H7 (cell line): ENCODE measurements at regions not wholly inside any gene's neighbourhood (a gene's known extent, or its start where the extent isn't known, plus 50 kb on each side); places are given as distances from the start of the nearest gene placed in this dataset.
A peak's percentile ranks its signal among the peaks of the same experiment; 100 is the strongest.

ENCODE experiments used
- DNase-seq: peaks from one replicate; pipeline ENCODE4 v3.0.0; 2012
- H3K27me3 ChIP-seq: 2 replicates; pipeline ENCODE4 v1.6.0; 2011; ENCODE audit warnings: mild to moderate bottlenecking, low read length; ENCODE audit not compliant: control insufficient read depth, insufficient read depth
- H3K36me3 ChIP-seq: replicated peaks from 2 replicates; pipeline ENCODE4 v1.5.1; 2011; ENCODE audit warnings: low read length; ENCODE audit not compliant: control insufficient read depth, insufficient read depth
- H3K4me3 ChIP-seq: 2 replicates; pipeline ENCODE4 v1.5.1; 2011; ENCODE audit warnings: low read depth, mild to moderate bottlenecking, control low read depth, low read length, moderate library complexity; ENCODE audit not compliant: insufficient read depth

DNA sequence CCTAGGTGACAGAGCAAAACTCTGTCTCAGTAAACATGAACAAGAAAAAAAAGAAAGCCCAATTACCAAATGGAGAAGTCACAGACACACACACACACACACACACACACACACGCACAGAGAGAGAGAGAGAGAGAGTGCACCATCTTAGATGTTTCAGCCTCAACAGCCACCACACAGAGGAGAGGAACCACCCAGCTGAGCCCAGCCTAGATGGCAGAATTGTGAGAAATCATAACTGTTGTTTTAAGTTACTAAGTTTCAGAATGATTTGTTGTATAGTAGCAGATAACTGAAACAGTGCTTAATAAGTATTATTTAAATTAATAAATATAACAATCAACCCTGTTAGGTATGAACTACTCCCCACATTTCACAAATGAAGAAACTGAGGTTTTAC, 321.2 kb downstream of the ZNF621 start:
- no peaks in the 10 kb centered on the region for H3K27me3 ChIP-seq
- no peak for DNase-seq
- H3K36me3 ChIP-seq, result no peaks in the 10 kb centered on the region
- H3K4me3 ChIP-seq, result no peak overlapping the region

DNA sequence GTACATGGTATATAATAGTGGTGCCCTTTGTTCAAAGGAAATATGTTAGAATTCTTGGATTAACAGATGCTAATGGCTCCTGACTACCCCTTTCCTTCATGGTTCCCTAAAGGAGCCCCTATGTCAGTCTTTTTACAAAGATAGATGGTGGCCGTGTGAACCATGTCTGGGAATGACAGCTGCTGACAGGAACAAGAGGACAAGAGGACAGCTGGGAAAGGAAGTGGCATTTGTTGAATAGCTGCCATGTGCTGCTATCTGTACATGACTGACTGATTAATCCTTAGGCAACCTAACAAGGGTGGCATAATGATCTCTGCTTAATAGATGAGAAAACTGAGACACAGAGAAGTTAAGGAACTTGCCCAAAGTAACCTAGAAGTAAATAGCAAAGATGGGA, 321.7 kb downstream of the ZNF621 start:
- H3K4me3 ChIP-seq, result no peak overlapping the region
- DNase-seq, result no peak
- H3K27me3 ChIP-seq, result no peaks in the 10 kb centered on the region
- no peaks in the 10 kb centered on the region for H3K36me3 ChIP-seq

DNA sequence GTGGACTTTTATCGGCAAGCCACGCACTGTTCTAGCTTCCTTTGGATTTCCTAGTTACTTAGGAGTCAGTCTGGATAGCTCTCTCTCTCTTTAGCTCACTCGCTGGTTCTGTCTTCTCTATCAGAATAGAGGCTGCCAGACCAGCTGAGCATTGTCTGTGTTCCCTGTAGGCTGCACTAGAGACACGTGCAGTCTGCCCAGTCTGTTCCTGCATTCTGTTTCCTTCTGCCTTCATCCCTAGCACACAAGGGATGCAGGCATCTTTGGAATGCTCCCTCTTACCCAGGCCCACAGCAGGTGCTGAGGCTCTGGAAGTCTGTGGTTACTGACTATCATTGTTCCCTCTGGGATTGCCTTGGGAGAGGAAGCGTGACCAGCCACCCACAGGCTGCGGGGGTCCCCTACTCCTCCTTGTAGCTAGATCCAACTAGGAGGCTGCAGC, 322.8 kb downstream of the ZNF621 start:
- DNase-seq, result peak; percentile 32
- H3K27me3 ChIP-seq, result no peaks in the 10 kb centered on the region
- H3K4me3 ChIP-seq, result no peak overlapping the region
- H3K36me3 ChIP-seq, result no peaks in the 10 kb centered on the region

DNA sequence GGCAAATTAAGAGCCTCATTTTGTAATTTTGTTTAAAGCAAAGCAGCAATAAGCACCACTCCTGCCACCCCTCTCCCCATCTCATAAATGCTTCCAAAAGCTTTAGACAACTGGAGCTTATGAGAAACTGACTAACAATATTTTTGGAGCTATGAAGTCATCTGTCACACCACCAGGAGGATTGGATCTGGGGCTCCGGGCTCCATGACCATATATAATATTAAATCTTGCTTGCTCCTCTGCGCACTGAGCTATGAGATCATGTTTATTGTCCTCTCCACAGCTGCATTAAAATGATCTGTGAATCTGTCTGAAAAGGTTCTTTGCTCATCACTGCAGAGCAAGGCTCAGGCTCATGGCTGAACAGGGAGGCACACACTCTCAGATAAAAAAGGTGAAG, 323.7 kb downstream of the ZNF621 start:
- no peak overlapping the region for H3K4me3 ChIP-seq
- H3K36me3 ChIP-seq, result no peaks in the 10 kb centered on the region
- H3K27me3 ChIP-seq, result no peaks in the 10 kb centered on the region
- DNase-seq, result no peak

DNA sequence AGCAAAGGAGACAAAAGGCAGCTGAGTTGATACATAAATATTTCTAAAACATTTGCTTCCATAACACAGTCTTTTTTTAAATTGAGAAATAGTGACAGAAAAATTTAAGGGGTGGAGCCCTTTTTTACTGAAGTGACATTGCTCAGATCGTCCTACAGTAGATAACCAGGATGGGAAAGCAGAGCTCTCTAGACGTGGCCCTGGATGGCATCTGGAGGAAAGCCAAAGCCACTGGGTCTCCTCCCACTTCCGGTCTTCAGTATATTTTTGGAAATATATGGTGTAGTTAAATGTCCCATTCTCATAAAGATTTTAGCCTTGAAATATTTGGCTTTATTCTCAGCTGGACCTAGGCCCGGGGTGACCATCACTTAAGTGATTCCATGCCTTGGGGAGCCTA, 326.1 kb downstream of the ZNF621 start:
- Histone ChIP-seq H3K4me3 (no peak overlapping the region), H3K27me3 (no peaks in the 10 kb centered on the region), H3K36me3 (no peaks in the 10 kb centered on the region)
- DNase-seq, result no peak

DNA sequence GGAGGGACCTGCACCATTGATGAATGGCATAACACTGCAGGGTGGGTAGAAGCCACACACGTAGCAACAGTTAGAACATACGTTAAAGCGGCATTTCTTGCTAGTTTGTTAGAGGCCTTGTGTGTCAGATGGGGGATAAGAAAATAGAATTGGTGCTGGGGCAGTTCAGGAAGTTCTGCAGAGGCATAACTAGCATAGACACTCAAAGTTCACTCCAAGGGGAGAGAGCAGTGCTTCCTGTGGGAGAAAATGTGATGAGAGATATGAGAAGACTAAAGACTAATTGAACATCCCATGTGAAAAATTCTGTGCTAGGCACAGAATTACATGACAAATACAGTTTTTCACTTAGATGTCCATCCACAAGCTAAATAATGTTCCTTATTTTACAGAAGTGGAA, 327.1 kb downstream of the ZNF621 start:
- no peak for DNase-seq
- H3K36me3 ChIP-seq, result no peaks in the 10 kb centered on the region

DNA sequence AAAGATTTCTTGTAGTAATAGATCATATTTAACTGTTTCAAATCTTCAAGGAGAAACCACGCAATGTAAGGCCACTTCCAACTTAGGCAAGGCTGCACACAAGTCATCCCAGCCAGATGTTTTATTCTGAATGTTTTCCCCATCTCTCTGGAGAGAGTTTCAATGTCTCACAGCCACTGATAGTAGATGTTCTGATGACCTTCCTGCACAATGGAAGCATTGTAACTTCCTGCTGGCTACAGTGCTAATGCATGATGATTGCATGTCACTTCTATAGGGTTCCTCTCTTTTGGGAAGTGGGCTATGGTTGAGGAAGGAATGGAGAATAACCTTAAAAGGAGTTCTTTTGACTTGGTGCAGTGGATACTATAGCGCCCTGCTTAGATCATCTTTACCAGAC, 328.0 kb downstream of the ZNF621 start:
- Histone ChIP-seq H3K27me3 (no peaks in the 10 kb centered on the region), H3K36me3 (no peaks in the 10 kb centered on the region), H3K4me3 (no peak overlapping the region)

More for the DNA sequence above, 327.1 kb downstream of the ZNF621 start:
- H3K4me3 ChIP-seq, result no peak overlapping the region
- H3K27me3 ChIP-seq, result no peaks in the 10 kb centered on the region

DNA sequence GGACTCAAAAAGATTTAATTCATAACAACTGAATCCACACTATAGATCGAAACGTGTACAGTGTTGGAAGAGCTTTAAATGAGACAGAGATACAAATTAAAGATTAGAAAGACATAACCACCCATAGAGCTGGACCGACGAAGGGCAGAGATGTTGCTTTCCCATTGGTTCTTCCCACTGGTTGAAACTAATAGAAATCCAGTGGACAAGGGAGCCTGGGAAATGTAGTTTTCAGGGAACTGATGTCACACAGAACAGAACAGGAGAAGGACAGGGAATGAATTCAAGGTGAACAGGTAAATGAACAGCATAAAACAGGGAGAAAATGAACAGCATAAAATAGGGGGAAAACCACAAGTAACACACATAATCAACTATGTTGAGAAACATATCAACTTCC, 328.7 kb downstream of the ZNF621 start:
- no peak for DNase-seq

More for the DNA sequence above, 328.0 kb downstream of the ZNF621 start:
- no peak for DNase-seq

DNA sequence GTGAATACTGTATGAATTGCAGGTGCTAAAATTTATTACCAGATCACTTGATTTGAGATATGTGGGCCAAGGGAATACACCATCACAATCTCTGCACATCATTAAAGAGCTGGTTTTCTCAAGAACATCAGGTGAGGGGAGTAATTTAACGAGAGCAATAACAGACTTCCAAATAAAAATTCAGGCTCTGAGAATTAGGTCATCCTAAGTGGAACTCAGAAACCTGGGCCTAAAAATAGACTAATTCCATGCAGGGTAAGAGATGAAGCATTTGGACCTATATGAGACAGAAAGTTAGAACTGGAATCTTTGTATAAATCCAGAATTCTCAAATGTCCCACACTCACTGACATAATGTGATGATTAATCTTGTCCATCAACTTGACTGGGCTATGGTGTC, 331.1 kb downstream of the ZNF621 start:
- no peak for DNase-seq
- H3K36me3 ChIP-seq, result no peaks in the 10 kb centered on the region
- no peaks in the 10 kb centered on the region for H3K27me3 ChIP-seq
- H3K4me3 ChIP-seq, result no peak overlapping the region

More for the DNA sequence above, 328.7 kb downstream of the ZNF621 start:
- H3K36me3 ChIP-seq, result no peaks in the 10 kb centered on the region
- no peak overlapping the region for H3K4me3 ChIP-seq
- H3K27me3 ChIP-seq, result no peaks in the 10 kb centered on the region

DNA sequence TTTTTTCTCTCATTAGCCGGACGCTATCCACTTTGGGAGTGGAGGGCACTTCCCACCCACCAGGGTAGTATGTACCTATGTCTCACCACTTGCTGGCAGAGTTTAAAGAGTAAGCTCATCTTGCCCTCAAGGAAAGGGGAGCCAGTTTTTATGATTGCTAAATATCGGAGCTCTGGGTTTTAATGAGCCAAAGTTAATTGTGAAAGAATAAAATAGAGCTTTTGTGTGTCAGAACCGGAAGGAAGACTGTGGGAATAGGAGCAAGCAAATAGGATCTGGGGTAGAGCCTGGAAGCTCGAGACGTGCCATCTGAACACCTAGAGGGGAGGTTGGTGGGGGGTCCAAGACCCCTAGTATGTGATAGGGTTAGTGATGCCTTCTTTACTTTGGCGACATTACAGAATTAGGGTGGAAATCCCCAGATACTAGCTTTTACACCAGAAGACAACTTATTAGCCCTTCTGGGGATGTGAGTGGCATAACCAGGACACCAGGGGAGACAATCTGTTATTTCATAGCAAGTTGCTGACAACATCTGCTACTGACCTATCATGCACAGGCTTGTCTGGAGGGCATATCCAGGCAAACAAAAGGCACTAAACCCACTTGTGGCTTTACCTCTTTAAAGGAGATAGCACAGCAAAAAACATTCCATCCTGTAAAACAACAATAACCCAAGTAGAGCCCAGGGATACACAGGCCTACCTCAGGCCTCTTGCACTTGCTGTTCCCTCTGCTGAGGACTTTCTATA, 333.8 kb downstream of the ZNF621 start:
- Histone ChIP-seq H3K36me3 (no peaks in the 10 kb centered on the region), H3K27me3 (no peaks in the 10 kb centered on the region)

DNA sequence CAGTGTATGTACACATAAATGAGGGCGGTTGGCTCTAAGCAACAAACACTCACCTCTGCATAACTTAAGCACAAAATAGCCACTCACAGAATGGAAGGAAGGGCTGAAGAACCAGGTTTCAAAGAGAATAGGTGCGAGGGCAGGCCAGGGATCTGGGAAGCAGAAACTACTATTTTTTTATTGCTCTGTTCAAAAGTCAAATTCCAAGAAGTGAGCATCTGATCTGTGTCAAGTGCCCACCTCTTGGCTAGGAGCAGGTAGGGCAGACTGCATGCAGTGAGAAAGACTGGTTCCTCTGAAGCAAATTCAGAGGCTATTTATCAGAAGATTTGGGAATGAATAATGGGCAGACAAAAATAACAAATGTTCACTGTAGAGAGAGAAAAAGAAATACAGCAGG, 336.4 kb upstream of the CTNNB1 start:
- Histone ChIP-seq H3K27me3 (no peaks in the 10 kb centered on the region), H3K36me3 (no peaks in the 10 kb centered on the region), H3K4me3 (no peak overlapping the region)
- no peak for DNase-seq

More for the DNA sequence above, 333.8 kb downstream of the ZNF621 start:
- no peak overlapping the region for H3K4me3 ChIP-seq
- DNase-seq, result no peak

DNA sequence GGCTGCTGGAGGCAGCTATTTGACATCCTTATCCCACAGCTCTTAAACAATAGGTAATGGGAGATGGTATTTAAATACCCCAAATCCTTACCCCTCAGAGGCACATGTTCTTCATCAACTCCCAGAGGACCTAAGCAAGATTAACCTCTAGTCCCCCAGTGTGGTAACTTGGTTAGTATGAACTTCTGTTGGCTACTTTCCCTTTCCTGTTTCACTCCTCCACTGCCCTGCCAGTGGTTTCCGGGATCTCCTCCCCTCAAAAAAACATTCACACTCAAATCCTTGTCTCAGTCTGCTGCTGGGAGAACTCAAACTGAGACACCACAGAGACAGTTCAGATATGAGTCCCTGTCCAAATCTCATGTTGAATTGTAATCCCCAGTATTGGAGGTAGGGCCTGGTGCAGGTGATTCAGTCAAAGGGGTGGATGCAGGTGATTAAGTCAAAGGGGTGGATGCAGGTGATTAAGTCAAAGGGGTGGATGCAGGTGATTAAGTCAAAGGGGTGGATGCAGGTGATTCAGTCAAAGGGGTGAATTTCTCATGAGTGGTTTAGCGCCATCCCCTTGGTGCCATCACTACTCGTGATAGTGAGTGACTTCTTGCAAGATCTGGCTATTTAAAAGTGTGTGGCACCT, 335.0 kb upstream of the CTNNB1 start:
- Histone ChIP-seq H3K36me3 (no peaks in the 10 kb centered on the region), H3K27me3 (no peaks in the 10 kb centered on the region), H3K4me3 (no peak overlapping the region)
- DNase-seq, result no peak

DNA sequence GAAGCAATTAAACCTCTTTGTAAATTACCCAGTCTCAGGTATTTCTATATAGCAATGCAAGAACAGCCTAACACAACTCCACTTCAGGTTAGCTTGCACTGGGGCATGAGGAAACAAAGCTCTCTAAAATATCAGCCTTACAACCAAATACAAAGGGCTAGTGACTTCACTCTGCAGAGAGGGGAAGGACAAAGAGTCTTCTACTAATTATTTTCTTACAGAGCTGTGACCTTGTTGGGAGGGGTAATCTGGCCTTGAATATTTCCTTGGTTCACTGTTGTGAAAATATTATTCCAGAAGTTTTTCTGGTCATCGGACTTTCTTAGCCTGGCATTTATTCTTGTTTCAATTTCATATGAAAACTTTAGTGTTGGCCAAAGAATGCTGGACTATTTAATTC, 334.4 kb upstream of the CTNNB1 start:
- no peak overlapping the region for H3K4me3 ChIP-seq
- no peak for DNase-seq
- no peaks in the 10 kb centered on the region for H3K27me3 ChIP-seq
- H3K36me3 ChIP-seq, result no peaks in the 10 kb centered on the region

DNA sequence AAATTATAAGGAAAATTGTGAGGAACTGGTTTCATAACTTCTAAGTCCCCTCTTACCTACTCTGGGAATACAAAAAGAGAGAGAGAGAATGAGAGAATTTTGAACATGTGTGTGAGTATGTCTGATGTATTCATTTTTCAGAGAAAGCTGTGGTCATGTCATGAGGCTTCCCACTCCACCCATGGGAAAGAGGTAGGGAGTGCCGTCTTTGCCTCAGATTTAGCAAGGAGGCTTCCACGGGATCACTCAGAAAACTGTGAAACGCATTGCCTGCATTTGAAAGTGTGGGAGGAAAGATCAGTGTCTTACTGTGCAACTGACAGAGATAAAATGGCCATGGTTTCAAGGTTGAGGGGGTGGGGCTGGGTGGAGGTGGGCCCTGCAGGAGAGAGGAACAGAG, 331.5 kb upstream of the CTNNB1 start:
- H3K4me3 ChIP-seq, result no peak overlapping the region
- DNase-seq, result no peak
- no peaks in the 10 kb centered on the region for H3K36me3 ChIP-seq
- H3K27me3 ChIP-seq, result no peaks in the 10 kb centered on the region

DNA sequence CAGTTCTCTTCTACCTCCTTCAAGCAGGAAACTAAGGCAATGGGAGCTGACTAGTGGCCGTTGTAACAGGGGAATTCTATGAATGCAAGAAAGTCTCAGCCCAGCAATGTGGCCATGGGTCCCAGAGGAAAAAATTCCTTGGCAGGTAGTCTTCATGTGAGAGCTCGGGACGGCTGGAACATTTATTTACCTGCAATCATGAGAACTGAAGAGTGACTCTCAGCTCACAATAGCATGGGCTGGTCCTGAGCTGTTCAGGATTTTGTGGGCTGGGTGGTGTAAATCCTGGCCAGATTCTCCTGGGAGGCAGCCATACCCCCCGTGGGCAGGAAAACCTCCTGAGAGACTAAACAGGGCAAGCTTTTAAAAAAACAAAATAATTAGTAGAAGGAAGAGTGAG, 330.3 kb upstream of the CTNNB1 start:
- H3K4me3 ChIP-seq, result no peak overlapping the region
- H3K36me3 ChIP-seq, result no peaks in the 10 kb centered on the region
- no peak for DNase-seq
- H3K27me3 ChIP-seq, result no peaks in the 10 kb centered on the region
